Mucosa of descending colon (tissue), 3 donors: ENCODE measurements at regions not wholly inside any gene's neighbourhood (a gene's known extent, or its start where the extent isn't known, plus 50 kb on each side); places are given as distances from the start of the nearest gene placed in this dataset.

ENCODE experiments used
- ATAC-seq: fragments of 200-7000 bp; cut with Tn5 transposase; one replicate; pipeline ENCODE4 v1.9.1; 2020; ENCODE audit warnings: mild to moderate bottlenecking, moderate library complexity
- DNase-seq, 3 donors: peaks; one replicate each; pipeline ENCODE4 v3.0.0-alpha.2; 2020
- H3K36me3 ChIP-seq: fragments of 200-600 bp; one replicate; pipeline ENCODE4 v1.8.0; 2021; ENCODE audit warnings: low read depth, mild to moderate bottlenecking
- H3K4me1 ChIP-seq: fragments of 200-600 bp; one replicate; pipeline ENCODE4 v1.8.0; 2021; ENCODE audit warnings: low read depth, mild to moderate bottlenecking
- H3K4me3 ChIP-seq: fragments of 200-600 bp; one replicate; pipeline ENCODE4 v1.8.0; 2021; ENCODE audit warnings: mild to moderate bottlenecking
- H3K9me3 ChIP-seq: fragments of 200-600 bp; one replicate; pipeline ENCODE4 v1.8.0; 2021; ENCODE audit warnings: mild to moderate bottlenecking
- CTCF ChIP-seq: fragments of 200-600 bp; IDR thresholded peaks from one replicate; pipeline ENCODE4 v1.8.0; 2022; ENCODE audit warnings: antibody characterized with exemption, mild to moderate bottlenecking
- intact Hi-C, 2 donors: fragments of 100-400 bp; cut with DNase I in 1 of 2; cut with micrococcal nuclease in 1 of 2; formaldehyde crosslinking; loops; one replicate each; pipeline versions ENCODE4 v1.11.0 to v1.11.1; 2022; cut with DNase I, micrococcal nuclease
- donor health status: DM: no; HTN: no; CAD: no; lungs with moderate emphysema.
- donor health status: DM: no; HTN: no; CAD: no.
- donor health status: DM: no; HTN: yes; CAD: no.

DNA sequence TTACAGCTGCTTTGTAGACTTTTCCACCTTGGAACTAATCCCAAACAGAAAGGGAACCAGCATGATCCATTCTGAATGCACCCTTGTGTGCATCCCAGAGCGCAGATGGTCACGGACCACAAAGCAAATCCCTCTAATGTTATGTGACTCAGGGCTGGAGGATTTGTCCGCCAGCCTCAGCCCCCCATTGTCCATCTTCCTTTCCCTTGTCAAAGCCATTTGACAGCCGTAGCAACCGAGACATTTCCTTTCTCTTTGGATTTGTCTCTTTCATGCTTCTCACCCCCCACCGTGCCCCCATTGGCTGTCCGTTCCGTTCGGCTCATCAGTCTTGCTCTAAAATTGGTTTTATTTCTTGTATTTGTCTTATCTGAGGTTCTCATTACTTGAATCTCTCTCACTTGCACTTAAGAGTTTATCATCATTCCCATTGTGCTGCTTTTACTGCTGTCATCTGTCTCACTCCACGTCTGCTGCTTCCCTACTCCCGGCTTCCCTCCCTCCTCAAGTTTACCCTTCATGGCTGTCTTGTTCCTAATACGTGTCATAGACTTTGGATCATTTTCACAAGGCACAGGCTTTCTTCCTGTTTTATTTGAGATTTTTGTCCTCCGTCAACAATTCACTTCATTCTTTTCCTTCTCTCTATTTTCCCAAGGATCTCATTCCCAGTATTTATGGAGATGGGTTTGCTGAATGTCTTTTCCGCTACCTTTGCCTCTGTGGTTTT, 163.4 kb upstream of the ERCC4 start:
- ATAC-seq: no peak
- DNase-seq: no peak
- Histone ChIP-seq H3K36me3 (no peaks in the 10 kb centered on the region), H3K4me3 (no peak overlapping the region), H3K9me3 (no peaks in the 10 kb centered on the region), H3K4me1 (no peaks in the 10 kb centered on the region)
- intact Hi-C loops: no loop called here
- TF ChIP-seq CTCF: no peak

DNA sequence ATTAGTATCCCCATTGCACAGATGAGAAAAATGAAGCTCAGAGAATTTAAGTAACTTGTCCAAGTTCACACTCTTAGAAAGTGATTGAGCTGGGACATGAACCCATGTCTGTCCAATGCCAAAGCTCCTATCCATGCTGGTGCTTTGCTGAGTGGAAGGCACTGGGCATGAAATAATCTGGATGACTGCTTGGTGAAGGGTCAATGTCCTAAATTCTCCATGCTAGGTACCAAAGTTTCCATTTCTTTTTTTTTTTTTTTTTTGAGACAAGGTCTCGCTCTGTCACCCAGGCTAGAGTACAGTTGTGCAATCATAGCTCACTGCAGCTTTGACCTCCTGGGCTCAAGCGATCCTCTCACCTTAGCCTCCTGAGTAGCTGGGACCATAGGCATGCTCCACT, 153.6 kb upstream of the ERCC4 start:
- Histone ChIP-seq H3K4me3 (no peak overlapping the region), H3K4me1 (no peaks in the 10 kb centered on the region), H3K36me3 (no peaks in the 10 kb centered on the region), H3K9me3 (no peaks in the 10 kb centered on the region)
- no peak for TF ChIP-seq CTCF
- ATAC-seq (no peak), DNase-seq (no peak)
- intact Hi-C loops: no loop called here

DNA sequence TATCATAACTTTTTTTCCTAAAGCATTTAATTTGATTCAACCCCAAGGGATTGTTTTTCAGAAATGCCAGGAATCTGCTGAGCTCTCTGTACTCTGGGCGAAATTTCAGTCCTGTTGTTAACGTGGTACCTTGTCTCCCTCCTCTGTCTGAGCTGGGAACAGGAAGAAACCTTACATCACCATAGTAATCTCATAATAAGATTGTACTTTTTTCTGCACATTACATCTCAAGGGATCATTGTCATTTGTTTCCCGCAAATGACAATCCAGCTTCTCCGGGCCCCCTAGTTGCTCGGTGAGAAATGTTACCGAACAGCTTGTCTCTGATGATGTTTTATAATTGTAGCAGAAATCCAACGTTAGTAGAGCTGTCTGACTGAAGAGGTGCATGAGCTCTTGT, 152.7 kb upstream of the ERCC4 start:
- DNase-seq (no peak), ATAC-seq (no peak)
- no peak overlapping the region for H3K4me3 ChIP-seq

DNA sequence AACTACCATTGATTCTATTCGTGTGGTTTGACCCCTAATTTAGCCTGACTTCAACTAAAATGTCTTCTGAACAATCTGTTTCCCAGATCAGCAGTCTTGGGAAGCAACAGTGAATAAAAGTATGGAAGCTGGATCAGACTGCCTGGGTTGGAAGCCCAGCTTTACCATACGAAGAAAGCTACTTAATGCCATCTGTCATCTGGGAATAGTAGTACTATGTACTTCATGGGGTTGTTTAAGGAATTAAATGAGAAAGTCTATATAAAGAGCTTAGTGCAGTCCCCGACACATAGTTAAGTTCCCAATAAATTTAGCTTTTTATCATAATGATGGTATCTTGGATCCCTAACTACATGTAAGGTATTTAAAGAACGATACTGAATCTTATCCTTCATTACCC, 151.5 kb upstream of the ERCC4 start:
- no peak for DNase-seq
- no peaks in the 10 kb centered on the region for H3K36me3 ChIP-seq
- ATAC-seq: no peak
- intact Hi-C loops: no loop called here
- TF ChIP-seq CTCF: no peak
- H3K4me1 ChIP-seq: no peaks in the 10 kb centered on the region
- H3K4me3 ChIP-seq: no peak overlapping the region
- no peaks in the 10 kb centered on the region for H3K9me3 ChIP-seq

More for the DNA sequence above, 152.7 kb upstream of the ERCC4 start:
- no peaks in the 10 kb centered on the region for H3K4me1 ChIP-seq
- no peak for TF ChIP-seq CTCF
- no peaks in the 10 kb centered on the region for H3K9me3 ChIP-seq
- intact Hi-C loops: no loop called here
- no peaks in the 10 kb centered on the region for H3K36me3 ChIP-seq

- Histone ChIP-seq H3K36me3 (no peaks in the 10 kb centered on the region), H3K9me3 (no peaks in the 10 kb centered on the region), H3K4me3 (no peak overlapping the region), H3K4me1 (no peaks in the 10 kb centered on the region)
- ATAC-seq (no peak), DNase-seq (no peak)
- no peak for TF ChIP-seq CTCF
- intact Hi-C loops: no loop called here
These were observed 149.5 kb upstream of the ERCC4 start for GRCh38 chr16:13770436-13770835.

DNA sequence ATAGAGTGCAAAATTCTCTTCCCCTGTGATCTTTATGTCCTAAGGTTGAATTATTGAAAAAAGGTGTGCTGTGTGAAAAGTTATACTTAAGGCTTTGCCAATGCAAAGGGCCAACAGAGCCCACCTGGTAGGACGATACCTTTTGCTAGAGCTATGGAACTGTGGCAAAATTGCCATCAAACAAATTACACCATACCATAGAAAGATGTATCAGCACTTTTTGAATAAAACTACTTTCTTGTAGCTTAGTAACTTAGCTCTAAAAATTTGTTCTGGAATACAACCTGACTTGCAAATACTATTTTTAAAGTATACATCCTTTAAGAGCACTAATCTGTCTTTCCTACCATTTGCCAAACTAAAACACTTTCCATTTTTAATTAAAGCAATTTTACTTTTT, 147.2 kb upstream of the ERCC4 start:
- no peak for DNase-seq
- intact Hi-C loops: no loop called here
- no peak for ATAC-seq
- TF ChIP-seq CTCF: no peak
- Histone ChIP-seq H3K36me3 (no peaks in the 10 kb centered on the region), H3K4me3 (no peak overlapping the region), H3K9me3 (no peaks in the 10 kb centered on the region), H3K4me1 (no peaks in the 10 kb centered on the region)
